ENCODE measurements at regions not wholly inside any gene's neighbourhood (a gene's known extent, or its start where the extent isn't known, plus 50 kb on each side); places are given as distances from the start of the nearest gene placed in this dataset.

DNA sequence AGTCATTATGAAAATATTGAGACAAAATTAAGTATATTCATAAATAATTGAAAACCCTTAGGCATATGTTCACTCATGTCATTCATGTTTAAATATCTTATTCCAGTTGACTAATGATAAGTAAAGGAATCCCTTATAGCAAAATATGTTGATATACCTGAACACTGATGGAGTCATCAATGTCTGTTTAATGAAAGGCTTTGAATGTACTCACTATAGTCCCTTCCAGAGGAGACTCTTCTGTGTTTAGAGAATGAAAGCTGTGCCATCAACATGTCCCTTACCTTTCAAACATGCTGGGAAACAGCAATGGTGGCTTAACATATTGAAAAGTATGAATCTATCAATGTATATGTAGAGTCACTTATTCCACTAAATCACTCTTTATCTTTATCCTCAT, 242.9 kb downstream of the KCNJ3 start:
- Histone ChIP-seq H3K4me3 (ENCODE audit: severe bottlenecking) (no peak overlapping the region), H3K27me3 (ENCODE audit: insufficient read depth, poor library complexity, severe bottlenecking) (no peaks in the 10 kb centered on the region), H3K4me1 (ENCODE audit: insufficient read depth, poor library complexity, severe bottlenecking) (no peaks in the 10 kb centered on the region), H3K36me3 (ENCODE audit: low read depth) (no peaks in the 10 kb centered on the region), H3K27ac (ENCODE audit: poor library complexity, severe bottlenecking) (no peak overlapping the region), H3K9me3 (ENCODE audit: severe bottlenecking) (no peaks in the 10 kb centered on the region)
- TF ChIP-seq, protein P1, sequence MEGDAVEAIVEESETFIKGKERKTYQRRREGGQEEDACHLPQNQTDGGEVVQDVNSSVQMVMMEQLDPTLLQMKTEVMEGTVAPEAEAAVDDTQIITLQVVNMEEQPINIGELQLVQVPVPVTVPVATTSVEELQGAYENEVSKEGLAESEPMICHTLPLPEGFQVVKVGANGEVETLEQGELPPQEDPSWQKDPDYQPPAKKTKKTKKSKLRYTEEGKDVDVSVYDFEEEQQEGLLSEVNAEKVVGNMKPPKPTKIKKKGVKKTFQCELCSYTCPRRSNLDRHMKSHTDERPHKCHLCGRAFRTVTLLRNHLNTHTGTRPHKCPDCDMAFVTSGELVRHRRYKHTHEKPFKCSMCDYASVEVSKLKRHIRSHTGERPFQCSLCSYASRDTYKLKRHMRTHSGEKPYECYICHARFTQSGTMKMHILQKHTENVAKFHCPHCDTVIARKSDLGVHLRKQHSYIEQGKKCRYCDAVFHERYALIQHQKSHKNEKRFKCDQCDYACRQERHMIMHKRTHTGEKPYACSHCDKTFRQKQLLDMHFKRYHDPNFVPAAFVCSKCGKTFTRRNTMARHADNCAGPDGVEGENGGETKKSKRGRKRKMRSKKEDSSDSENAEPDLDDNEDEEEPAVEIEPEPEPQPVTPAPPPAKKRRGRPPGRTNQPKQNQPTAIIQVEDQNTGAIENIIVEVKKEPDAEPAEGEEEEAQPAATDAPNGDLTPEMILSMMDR (IDR thresholded peaks at IDR 0.05; ENCODE audit: poor library complexity, severe bottlenecking): no peak
- DNase-seq (ENCODE audit: low spot score) (no peak), ATAC-seq (ENCODE audit: low read depth) (no peak)

DNA sequence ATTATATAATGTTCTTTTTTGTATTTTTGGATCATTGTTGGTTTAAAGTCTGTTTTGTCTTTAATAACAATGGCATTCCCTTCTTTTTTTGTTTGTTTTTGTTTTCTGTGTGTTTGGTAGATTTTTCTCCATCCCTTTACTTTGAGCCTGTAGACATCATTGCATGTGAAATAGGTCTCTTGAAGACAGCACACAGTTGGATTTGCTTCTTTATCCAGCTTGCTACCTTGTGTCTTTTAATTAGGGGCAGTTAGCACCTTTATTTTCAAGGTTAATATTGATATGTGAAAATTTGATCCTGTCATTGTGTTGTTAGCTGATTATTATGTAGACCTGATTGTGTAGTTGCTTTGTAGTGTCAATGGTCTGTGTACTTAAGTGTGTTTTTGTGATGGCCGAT, 235.7 kb downstream of the KCNJ3 start:
- DNase-seq (ENCODE audit: low spot score) (no peak), ATAC-seq (ENCODE audit: low read depth) (no peak)
- no peaks in the 10 kb centered on the region for H3K9me3 ChIP-seq (ENCODE audit: severe bottlenecking)
- TF ChIP-seq, protein P1 (IDR thresholded peaks at IDR 0.05; ENCODE audit: poor library complexity, severe bottlenecking): no peak
- H3K27ac ChIP-seq (ENCODE audit: poor library complexity, severe bottlenecking): no peak overlapping the region
- H3K4me3 ChIP-seq (ENCODE audit: severe bottlenecking): no peak overlapping the region
- no peaks in the 10 kb centered on the region for H3K36me3 ChIP-seq (ENCODE audit: low read depth)
- no peaks in the 10 kb centered on the region for H3K4me1 ChIP-seq (ENCODE audit: insufficient read depth, poor library complexity, severe bottlenecking)
- H3K27me3 ChIP-seq (ENCODE audit: insufficient read depth, poor library complexity, severe bottlenecking): no peaks in the 10 kb centered on the region

DNA sequence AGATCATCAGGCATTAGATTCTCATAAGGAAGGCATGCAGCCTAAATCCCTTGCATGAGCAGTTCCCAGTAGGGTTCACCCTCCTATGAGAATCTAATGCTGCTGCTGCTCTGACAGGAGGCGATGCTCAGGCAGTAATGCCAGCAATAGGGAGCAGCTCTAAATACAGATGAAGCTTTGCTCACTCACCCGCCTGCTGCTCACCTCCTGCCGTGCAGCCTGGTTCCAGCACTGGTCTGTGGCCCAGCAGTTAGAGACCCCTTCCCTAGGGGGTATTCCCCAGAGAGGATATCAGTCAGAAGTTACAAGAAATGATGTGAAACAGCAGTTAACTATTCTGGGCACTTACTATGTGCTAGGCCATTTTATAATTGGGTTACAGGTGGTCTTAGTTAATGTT, 226.0 kb downstream of the KCNJ3 start:
- ATAC-seq (ENCODE audit: low read depth): no peak
- Histone ChIP-seq H3K36me3 (ENCODE audit: low read depth) (no peaks in the 10 kb centered on the region), H3K27ac (ENCODE audit: poor library complexity, severe bottlenecking) (no peak overlapping the region)

DNA sequence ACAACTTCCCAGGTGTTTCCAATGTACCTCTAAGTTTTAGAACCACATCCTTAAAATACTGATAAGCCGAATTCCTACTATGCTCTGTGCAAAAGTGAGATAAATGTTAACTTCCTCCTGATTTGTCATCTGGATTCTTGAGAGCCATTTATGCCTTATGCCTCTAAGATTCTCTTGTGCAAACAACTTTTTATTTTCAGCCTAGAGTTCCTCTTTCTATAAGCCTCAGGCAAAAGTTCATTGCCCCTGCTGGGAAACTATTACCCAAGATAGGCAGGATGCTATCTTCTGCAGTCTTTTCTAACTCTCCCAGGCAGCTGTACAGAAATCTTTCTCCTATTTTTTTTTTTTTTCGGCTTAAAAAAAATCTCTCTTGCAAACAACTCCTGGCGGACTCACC, 216.1 kb downstream of the KCNJ3 start:
- no peak overlapping the region for H3K4me3 ChIP-seq (ENCODE audit: severe bottlenecking)
- no peaks in the 10 kb centered on the region for H3K36me3 ChIP-seq (ENCODE audit: low read depth)
- ATAC-seq (ENCODE audit: low read depth): no peak
- H3K9me3 ChIP-seq (ENCODE audit: severe bottlenecking): no peaks in the 10 kb centered on the region
- H3K27me3 ChIP-seq (ENCODE audit: insufficient read depth, poor library complexity, severe bottlenecking): no peaks in the 10 kb centered on the region
- no peak overlapping the region for H3K27ac ChIP-seq (ENCODE audit: poor library complexity, severe bottlenecking)
- H3K4me1 ChIP-seq (ENCODE audit: insufficient read depth, poor library complexity, severe bottlenecking): no peaks in the 10 kb centered on the region
- TF ChIP-seq, protein P1 (IDR thresholded peaks at IDR 0.05; ENCODE audit: poor library complexity, severe bottlenecking): no peak
- DNase-seq (ENCODE audit: low spot score): no peak

More for the DNA sequence above, 226.0 kb downstream of the KCNJ3 start:
- Histone ChIP-seq H3K27me3 (ENCODE audit: insufficient read depth, poor library complexity, severe bottlenecking) (no peaks in the 10 kb centered on the region), H3K4me3 (ENCODE audit: severe bottlenecking) (no peak overlapping the region), H3K4me1 (ENCODE audit: insufficient read depth, poor library complexity, severe bottlenecking) (no peaks in the 10 kb centered on the region), H3K9me3 (ENCODE audit: severe bottlenecking) (no peaks in the 10 kb centered on the region)
- TF ChIP-seq, protein P1 (IDR thresholded peaks at IDR 0.05; ENCODE audit: poor library complexity, severe bottlenecking): no peak
- DNase-seq (ENCODE audit: low spot score): no peak

DNA sequence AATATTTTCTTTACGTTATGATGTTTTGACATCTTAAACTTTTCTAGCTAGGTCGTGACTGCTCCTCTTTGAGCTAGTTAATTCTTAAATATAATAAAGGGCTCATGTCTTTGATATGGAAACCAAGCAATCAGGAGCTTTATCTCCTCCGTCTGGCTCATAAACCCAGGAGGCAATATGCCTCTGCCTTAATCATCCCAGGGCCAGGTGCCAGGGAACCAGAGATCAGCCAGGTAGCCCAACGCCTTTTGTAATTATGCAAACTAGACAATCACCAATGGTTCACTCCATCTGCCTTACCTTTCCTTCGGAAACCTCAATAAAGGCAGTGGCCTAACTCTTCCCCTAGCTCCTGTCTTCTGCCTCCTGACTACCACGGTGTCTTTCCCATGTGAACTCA, 213.7 kb downstream of the KCNJ3 start:
- Histone ChIP-seq H3K27ac (ENCODE audit: poor library complexity, severe bottlenecking) (no peak overlapping the region), H3K36me3 (ENCODE audit: low read depth) (no peaks in the 10 kb centered on the region), H3K4me3 (ENCODE audit: severe bottlenecking) (no peak overlapping the region), H3K27me3 (ENCODE audit: insufficient read depth, poor library complexity, severe bottlenecking) (no peaks in the 10 kb centered on the region), H3K4me1 (ENCODE audit: insufficient read depth, poor library complexity, severe bottlenecking) (no peaks in the 10 kb centered on the region), H3K9me3 (ENCODE audit: severe bottlenecking) (no peaks in the 10 kb centered on the region)
- ATAC-seq (ENCODE audit: low read depth) (no peak), DNase-seq (ENCODE audit: low spot score) (no peak)
- TF ChIP-seq, protein P1 (IDR thresholded peaks at IDR 0.05; ENCODE audit: poor library complexity, severe bottlenecking): no peak
